ENCODE measurements at regions not wholly inside any gene's neighbourhood (a gene's known extent, or its start where the extent isn't known, plus 50 kb on each side); places are given as distances from the start of the nearest gene placed in this dataset.

DNA sequence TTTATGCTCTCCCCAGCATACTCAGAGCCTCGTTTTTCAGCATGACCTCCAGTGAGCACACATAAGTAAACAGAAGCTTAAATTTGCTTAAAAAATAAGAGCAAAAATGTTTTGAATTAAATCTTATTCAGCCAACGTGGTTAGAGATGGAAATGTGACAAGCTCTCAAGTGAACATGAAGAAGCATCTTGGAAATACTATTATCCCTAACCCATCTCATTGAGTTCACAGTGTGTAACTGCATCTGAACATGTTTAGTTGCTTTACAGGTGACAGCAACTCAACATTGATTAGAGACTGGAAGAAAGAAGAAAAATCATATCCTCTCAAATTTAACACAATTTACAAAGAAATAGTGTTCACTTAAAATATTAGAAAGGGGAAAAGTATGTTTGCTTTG, 1785.1 kb downstream of the MAT2B start:
- no peak overlapping the region for H3K9ac ChIP-seq (ENCODE audit: low read length)
- no peaks in the 10 kb centered on the region for H3K4me1 ChIP-seq (ENCODE audit: control insufficient read depth in 2 of 2, insufficient read depth in 2 of 2, low read length in 2 of 2)
- no peaks in the 10 kb centered on the region for H3K27me3 Mint-ChIP-seq
- ChIA-PET POLR2A (no interaction called here), CTCF (no interaction called here)
- no peaks in the 10 kb centered on the region for H3K79me2 ChIP-seq (ENCODE audit: control insufficient read depth, insufficient read depth, low read length)
- WGBS (ENCODE audit: insufficient coverage) = no CpG with 5 or more reads among the region's 2 CpGs
- H3K9me3 Mint-ChIP-seq (ENCODE audit: insufficient read depth) = no peaks in the 10 kb centered on the region
- H2AFZ ChIP-seq (ENCODE audit: insufficient read depth, low read depth, low read length, poor library complexity, severe bottlenecking) = no peak overlapping the region
- DNase-seq (no peak), ATAC-seq (ENCODE audit: low read depth) (no peak)
- H3K27ac Mint-ChIP-seq = no peak overlapping the region
- H3K4me3 Mint-ChIP-seq = no peak overlapping the region
- H3K27me3 ChIP-seq (replicated peaks in 1 of 4; ENCODE audit: control extremely low read depth in 1 of 4, control insufficient read depth in 3 of 4, insufficient read depth in 4 of 4, low read length in 3 of 4) = no peaks in the 10 kb centered on the region
- no peaks in the 10 kb centered on the region for H3K36me3 ChIP-seq (replicated peaks in 1 of 2; ENCODE audit: control extremely low read depth in 1 of 2, control insufficient read depth in 1 of 2, extremely low read depth in 1 of 2, insufficient read depth in 2 of 2, low read length in 1 of 2)
- no peak overlapping the region for H3K4me3 ChIP-seq (ENCODE audit: control extremely low read depth in 1 of 5, extremely low read depth in 1 of 5, insufficient read depth in 1 of 5, low read depth in 2 of 5, low read length in 4 of 5)
- no peak overlapping the region for H3K27ac ChIP-seq (ENCODE audit: low read length in 2 of 2)
- intact Hi-C loops (cut with micrococcal nuclease) = no loop called here
- H4K20me1 ChIP-seq (ENCODE audit: control insufficient read depth, insufficient read depth, low read length, poor library complexity, severe bottlenecking) = no peaks in the 10 kb centered on the region
- no peak overlapping the region for H3K4me2 ChIP-seq (replicated peaks; ENCODE audit: low read depth, low read length, poor library complexity, severe bottlenecking)
- H3K9me3 ChIP-seq (ENCODE audit: control extremely low read depth in 1 of 3, control insufficient read depth in 2 of 3, insufficient read depth in 1 of 3, low read length in 2 of 3) = peaks cover 0 to 10% (median 0%) of the 10 kb centered on the region in 3 donors
- H3K4me1 Mint-ChIP-seq = no peaks in the 10 kb centered on the region
- TF ChIP-seq, protein P1, sequence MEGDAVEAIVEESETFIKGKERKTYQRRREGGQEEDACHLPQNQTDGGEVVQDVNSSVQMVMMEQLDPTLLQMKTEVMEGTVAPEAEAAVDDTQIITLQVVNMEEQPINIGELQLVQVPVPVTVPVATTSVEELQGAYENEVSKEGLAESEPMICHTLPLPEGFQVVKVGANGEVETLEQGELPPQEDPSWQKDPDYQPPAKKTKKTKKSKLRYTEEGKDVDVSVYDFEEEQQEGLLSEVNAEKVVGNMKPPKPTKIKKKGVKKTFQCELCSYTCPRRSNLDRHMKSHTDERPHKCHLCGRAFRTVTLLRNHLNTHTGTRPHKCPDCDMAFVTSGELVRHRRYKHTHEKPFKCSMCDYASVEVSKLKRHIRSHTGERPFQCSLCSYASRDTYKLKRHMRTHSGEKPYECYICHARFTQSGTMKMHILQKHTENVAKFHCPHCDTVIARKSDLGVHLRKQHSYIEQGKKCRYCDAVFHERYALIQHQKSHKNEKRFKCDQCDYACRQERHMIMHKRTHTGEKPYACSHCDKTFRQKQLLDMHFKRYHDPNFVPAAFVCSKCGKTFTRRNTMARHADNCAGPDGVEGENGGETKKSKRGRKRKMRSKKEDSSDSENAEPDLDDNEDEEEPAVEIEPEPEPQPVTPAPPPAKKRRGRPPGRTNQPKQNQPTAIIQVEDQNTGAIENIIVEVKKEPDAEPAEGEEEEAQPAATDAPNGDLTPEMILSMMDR (IDR thresholded peaks at IDR 0.05) = no peak
- TF ChIP-seq EZH2 (IDR thresholded peaks at IDR 0.05; ENCODE audit: borderline replicate concordance, insufficient read depth, low read depth, low read length, poor library complexity, severe bottlenecking) = no peak

DNA sequence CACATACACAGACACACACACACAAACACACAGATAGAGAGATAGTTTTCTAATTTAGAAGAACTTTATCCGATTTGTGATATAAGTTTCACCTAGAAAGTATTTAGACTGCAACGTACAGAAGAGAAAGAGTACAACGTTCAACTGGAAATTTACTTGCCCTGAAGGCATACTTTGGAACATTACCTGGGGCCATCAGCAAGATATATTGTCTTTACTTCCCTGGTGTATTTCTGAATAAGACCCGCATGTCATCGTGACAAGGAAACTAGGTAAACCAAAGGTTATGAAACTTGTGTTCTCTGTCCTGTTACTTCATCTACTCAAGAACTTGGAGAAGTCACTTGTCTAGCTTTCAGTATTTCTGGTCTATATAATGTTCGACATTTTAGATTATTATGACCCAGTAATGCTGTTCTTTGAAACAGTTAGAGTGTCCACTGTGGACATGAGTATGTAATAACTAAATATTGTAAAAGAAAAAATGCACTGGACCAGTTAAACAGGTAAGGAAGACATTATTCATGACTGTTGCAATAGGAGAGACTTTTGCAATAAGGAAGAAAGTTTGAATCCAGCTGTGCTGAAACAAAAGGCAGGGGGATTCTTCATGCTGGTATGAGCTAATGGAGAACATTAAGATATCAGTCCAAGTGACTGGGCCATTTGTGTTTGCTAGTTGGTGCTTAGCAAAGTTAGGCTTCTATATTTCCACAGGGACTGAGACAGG, 1791.1 kb downstream of the MAT2B start:
- no peak overlapping the region for H3K4me3 Mint-ChIP-seq
- H2AFZ ChIP-seq (ENCODE audit: insufficient read depth, low read depth, low read length, poor library complexity, severe bottlenecking) = no peak overlapping the region
- no peaks in the 10 kb centered on the region for H3K9me3 ChIP-seq (ENCODE audit: control extremely low read depth in 1 of 3, control insufficient read depth in 2 of 3, insufficient read depth in 1 of 3, low read length in 2 of 3)
- H3K4me1 Mint-ChIP-seq = no peaks in the 10 kb centered on the region
- DNase-seq = no peak
- ChIA-PET POLR2A (no interaction called here), CTCF (no interaction called here)
- no peak for TF ChIP-seq EZH2 (IDR thresholded peaks at IDR 0.05; ENCODE audit: borderline replicate concordance, insufficient read depth, low read depth, low read length, poor library complexity, severe bottlenecking)
- TF ChIP-seq, protein P1 (IDR thresholded peaks at IDR 0.05) = no peak
- ATAC-seq (ENCODE audit: low read depth) = no peak
- H3K27me3 Mint-ChIP-seq = no peaks in the 10 kb centered on the region
- no peaks in the 10 kb centered on the region for H4K20me1 ChIP-seq (ENCODE audit: control insufficient read depth, insufficient read depth, low read length, poor library complexity, severe bottlenecking)
- H3K27ac Mint-ChIP-seq = no peak overlapping the region
- intact Hi-C loops (cut with micrococcal nuclease) = no loop called here
- no peak overlapping the region for H3K9ac ChIP-seq (ENCODE audit: low read length)
- no peak overlapping the region for H3K4me3 ChIP-seq (ENCODE audit: control extremely low read depth in 1 of 5, extremely low read depth in 1 of 5, insufficient read depth in 1 of 5, low read depth in 2 of 5, low read length in 4 of 5)
- H3K9me3 Mint-ChIP-seq (ENCODE audit: insufficient read depth) = peaks cover 2% of the 10 kb centered on the region
- 96% methylated on average over 5 of the region's 6 CpGs for WGBS (ENCODE audit: insufficient coverage)
- H3K4me2 ChIP-seq (replicated peaks; ENCODE audit: low read depth, low read length, poor library complexity, severe bottlenecking) = no peak overlapping the region
- no peak overlapping the region for H3K27ac ChIP-seq (ENCODE audit: low read length in 2 of 2)
- H3K4me1 ChIP-seq (ENCODE audit: control insufficient read depth in 2 of 2, insufficient read depth in 2 of 2, low read length in 2 of 2) = no peaks in the 10 kb centered on the region
- H3K27me3 ChIP-seq (replicated peaks in 1 of 4; ENCODE audit: control extremely low read depth in 1 of 4, control insufficient read depth in 3 of 4, insufficient read depth in 4 of 4, low read length in 3 of 4) = no peaks in the 10 kb centered on the region
- no peaks in the 10 kb centered on the region for H3K36me3 ChIP-seq (replicated peaks in 1 of 2; ENCODE audit: control extremely low read depth in 1 of 2, control insufficient read depth in 1 of 2, extremely low read depth in 1 of 2, insufficient read depth in 2 of 2, low read length in 1 of 2)
- H3K79me2 ChIP-seq (ENCODE audit: control insufficient read depth, insufficient read depth, low read length) = no peaks in the 10 kb centered on the region
